ENCODE measurements at regions not wholly inside any gene's neighbourhood (a gene's known extent, or its start where the extent isn't known, plus 50 kb on each side); places are given as distances from the start of the nearest gene placed in this dataset.

GRCh38 chr21:14864211-14865021 is 200.4 kb downstream of the NRIP1 start:
- Histone ChIP-seq H3K4me3 (ENCODE audit: low read length) (0 out of 2 replicates have a peak overlapping the region, but pooled peaks have one; percentile 12), H4K20me1 (ENCODE audit: insufficient read depth, low read length) (no peaks in the 10 kb centered on the region), H3K4me1 (ENCODE audit: low read length) (peaks cover 54% of the 10 kb centered on the region), H3K27me3 (ENCODE audit: low read depth, low read length) (no peaks in the 10 kb centered on the region), H3K27ac (ENCODE audit: low read length) (0 out of 2 replicates have a peak overlapping the region, but pooled peaks have one; percentile 1), H3K79me2 (ENCODE audit: low read length) (no peaks in the 10 kb centered on the region), H3K36me3 (replicated peaks; ENCODE audit: low read depth, low read length) (no peaks in the 10 kb centered on the region), H2AFZ (ENCODE audit: low read depth, low read length) (0 out of 2 replicates have a peak overlapping the region, but pooled peaks have one; percentile 25), H3K4me2 (ENCODE audit: low read length) (peak overlapping the region; percentile 45), H3K9me3 (ENCODE audit: insufficient read depth, low read length) (no peaks in the 10 kb centered on the region), H3K9ac (ENCODE audit: low read length) (no peak overlapping the region; the same call in 1 of the 2 replicates)
- TF ChIP-seq EZH2phosphoT487 (IDR thresholded peaks at IDR 0.05; ENCODE audit: low read depth), result no peak
- peak; percentile 72 for TF ChIP-seq CTCF (IDR thresholded peaks at IDR 0.05; ENCODE audit: low read depth, low read length)

- Histone ChIP-seq H3K4me1 (ENCODE audit: low read length) (peaks cover 48% of the 10 kb centered on the region), H3K27me3 (ENCODE audit: low read depth, low read length) (no peaks in the 10 kb centered on the region), H3K27ac (ENCODE audit: low read length) (0 out of 2 replicates have a peak overlapping the region, but pooled peaks have one; percentile 1), H2AFZ (ENCODE audit: low read depth, low read length) (no peak overlapping the region), H4K20me1 (ENCODE audit: insufficient read depth, low read length) (no peaks in the 10 kb centered on the region), H3K4me2 (ENCODE audit: low read length) (no peak overlapping the region), H3K36me3 (replicated peaks; ENCODE audit: low read depth, low read length) (no peaks in the 10 kb centered on the region), H3K9me3 (ENCODE audit: insufficient read depth, low read length) (no peaks in the 10 kb centered on the region), H3K79me2 (ENCODE audit: low read length) (no peaks in the 10 kb centered on the region), H3K4me3 (ENCODE audit: low read length) (no peak overlapping the region), H3K9ac (ENCODE audit: low read length) (no peak overlapping the region)
- TF ChIP-seq CTCF (IDR thresholded peaks at IDR 0.05; ENCODE audit: low read depth, low read length), result no peak
- no peak for TF ChIP-seq EZH2phosphoT487 (IDR thresholded peaks at IDR 0.05; ENCODE audit: low read depth)
These were observed 201.0 kb downstream of the NRIP1 start for GRCh38 chr21:14863745-14864210.

- Histone ChIP-seq H4K20me1 (ENCODE audit: insufficient read depth, low read length) (no peaks in the 10 kb centered on the region), H3K9ac (ENCODE audit: low read length) (no peak overlapping the region), H2AFZ (ENCODE audit: low read depth, low read length) (no peak overlapping the region), H3K36me3 (replicated peaks; ENCODE audit: low read depth, low read length) (no peaks in the 10 kb centered on the region), H3K4me2 (ENCODE audit: low read length) (no peak overlapping the region), H3K4me3 (ENCODE audit: low read length) (no peak overlapping the region), H3K9me3 (ENCODE audit: insufficient read depth, low read length) (no peaks in the 10 kb centered on the region), H3K27ac (ENCODE audit: low read length) (no peak overlapping the region), H3K79me2 (ENCODE audit: low read length) (no peaks in the 10 kb centered on the region), H3K27me3 (ENCODE audit: low read depth, low read length) (no peaks in the 10 kb centered on the region), H3K4me1 (ENCODE audit: low read length) (peaks cover 44% of the 10 kb centered on the region)
- TF ChIP-seq EZH2phosphoT487 (IDR thresholded peaks at IDR 0.05; ENCODE audit: low read depth) (no peak), CTCF (IDR thresholded peaks at IDR 0.05; ENCODE audit: low read depth, low read length) (peak; percentile 46; the same call in 1 of the 2 replicates)
These were observed 201.7 kb downstream of the NRIP1 start for GRCh38 chr21:14862794-14863720.

All from OCI-LY3 (cell line).